AG04449 (cell line): ENCODE measurements at regions not wholly inside any gene's neighbourhood (a gene's known extent, or its start where the extent isn't known, plus 50 kb on each side); places are given as distances from the start of the nearest gene placed in this dataset.

Source experiments
- CTCF ChIA-PET: fragments of 350-600 bp; formaldehyde crosslinking; extraction: SDS; loops from one replicate; lab custom pipeline; 2021; ENCODE audit warnings: antibody characterized with exemption; lab: Yijun Ruan, JAX
- POLR2A ChIA-PET: fragments of 400-600, 350-600 bp; formaldehyde crosslinking; extraction: SDS; loops from one replicate; lab custom pipeline; 2020; ENCODE audit warnings: antibody characterized with exemption, inconsistent platforms; lab: Yijun Ruan, JAX
- DNase-seq: peaks from one replicate; pipeline ENCODE4 v3.0.0-alpha.2; 2010; ENCODE audit warnings: low read depth, low spot score
- H3K4me3 ChIP-seq: 2 replicates; pipeline ENCODE4 v1.5.1; 2011; ENCODE audit warnings: low read depth, mild to moderate bottlenecking, control low read depth, low read length
- CTCF ChIP-seq: IDR thresholded peaks from one replicate; pipeline ENCODE4 v1.5.1; 2011; ENCODE audit warnings: mild to moderate bottlenecking, moderate library complexity, low read length, control low read depth, inconsistent platforms; ENCODE audit not compliant: insufficient read depth; ENCODE audit errors: missing control alignments

GRCh38 chr1:234778221-234779159, 168.5 kb upstream of the IRF2BP2 start:
- DNase-seq, result no peak
- TF ChIP-seq CTCF, result no peak
- H3K4me3 ChIP-seq, result no peak overlapping the region
- ChIA-PET CTCF (no interaction called here), POLR2A (no interaction called here)

- CTCF ChIA-PET, result no interaction called here
These were observed 167.9 kb upstream of the IRF2BP2 start for GRCh38 chr1:234777856-234778220.

GRCh38 chr1:234776876-234777855, 167.2 kb upstream of the IRF2BP2 start:
- POLR2A ChIA-PET, result no interaction called here
- CTCF ChIA-PET, result no interaction called here
- TF ChIP-seq CTCF, result no peak
- no peak overlapping the region for H3K4me3 ChIP-seq
- no peak for DNase-seq

More at GRCh38 chr1:234777856-234778220, 167.9 kb upstream of the IRF2BP2 start:
- DNase-seq, result no peak
- TF ChIP-seq CTCF, result no peak
- H3K4me3 ChIP-seq, result no peak overlapping the region
- POLR2A ChIA-PET, result no interaction called here

- DNase-seq, result no peak
- TF ChIP-seq CTCF, result no peak
- H3K4me3 ChIP-seq, result no peak overlapping the region
- ChIA-PET POLR2A (no interaction called here), CTCF (no interaction called here)
These were observed 166.4 kb upstream of the IRF2BP2 start for GRCh38 chr1:234776256-234776875.

- ChIA-PET CTCF (interaction anchor here (1.0 kb wide), 1 partner anchor 277 kb away, joined by 5 read pairs; no protein-coding TSS in a partner anchor), POLR2A (no interaction called here)
- no peak for TF ChIP-seq CTCF
- H3K4me3 ChIP-seq, result no peak overlapping the region
- no peak for DNase-seq
These were observed 165.7 kb upstream of the IRF2BP2 start for GRCh38 chr1:234775477-234776246.
